Esophagus muscularis mucosa (tissue), 4 donors: ENCODE measurements at regions not wholly inside any gene's neighbourhood (a gene's known extent, or its start where the extent isn't known, plus 50 kb on each side); places are given as distances from the start of the nearest gene placed in this dataset.

Experiments
- EP300 ChIP-seq: sonication (generic); formaldehyde crosslinking; IDR thresholded peaks from one replicate; pipeline ENCODE4 v1.6.1; 2017; ENCODE audit warnings: antibody characterized with exemption
- POLR2A ChIP-seq: fragments of 450-650 bp; IDR thresholded peaks from one replicate; pipeline ENCODE4 v1.6.1; 2017; ENCODE audit warnings: antibody characterized with exemption, moderate library complexity, mild to moderate bottlenecking, low read depth
- POLR2AphosphoS5 ChIP-seq, 2 donors: sonication (generic); formaldehyde crosslinking; IDR thresholded peaks; one replicate each; pipeline ENCODE4 v1.6.1; 2017; ENCODE audit warnings: antibody characterized with exemption in 2 of 2
- TF ChIP-seq, protein P1 (sequence below), 3 experiments: fragments of 200-600 bp in 2 of 3; fragments of 450-650 bp in 1 of 3; sonication (generic) in 2 of 3; IDR thresholded peaks; one replicate each; pipeline ENCODE4 v1.5.1; 2017 to 2019; ENCODE audit warnings: antibody characterized with exemption in 3 of 3, mild to moderate bottlenecking in 2 of 3, moderate library complexity in 1 of 3

- TF ChIP-seq, protein P1, sequence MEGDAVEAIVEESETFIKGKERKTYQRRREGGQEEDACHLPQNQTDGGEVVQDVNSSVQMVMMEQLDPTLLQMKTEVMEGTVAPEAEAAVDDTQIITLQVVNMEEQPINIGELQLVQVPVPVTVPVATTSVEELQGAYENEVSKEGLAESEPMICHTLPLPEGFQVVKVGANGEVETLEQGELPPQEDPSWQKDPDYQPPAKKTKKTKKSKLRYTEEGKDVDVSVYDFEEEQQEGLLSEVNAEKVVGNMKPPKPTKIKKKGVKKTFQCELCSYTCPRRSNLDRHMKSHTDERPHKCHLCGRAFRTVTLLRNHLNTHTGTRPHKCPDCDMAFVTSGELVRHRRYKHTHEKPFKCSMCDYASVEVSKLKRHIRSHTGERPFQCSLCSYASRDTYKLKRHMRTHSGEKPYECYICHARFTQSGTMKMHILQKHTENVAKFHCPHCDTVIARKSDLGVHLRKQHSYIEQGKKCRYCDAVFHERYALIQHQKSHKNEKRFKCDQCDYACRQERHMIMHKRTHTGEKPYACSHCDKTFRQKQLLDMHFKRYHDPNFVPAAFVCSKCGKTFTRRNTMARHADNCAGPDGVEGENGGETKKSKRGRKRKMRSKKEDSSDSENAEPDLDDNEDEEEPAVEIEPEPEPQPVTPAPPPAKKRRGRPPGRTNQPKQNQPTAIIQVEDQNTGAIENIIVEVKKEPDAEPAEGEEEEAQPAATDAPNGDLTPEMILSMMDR (IDR thresholded peaks at IDR 0.05), result no peak
- TF ChIP-seq POLR2AphosphoS5 (IDR thresholded peaks at IDR 0.05) (no peak), POLR2A (no peak), EP300 (no peak)
Measured at GRCh38 chr3:117234331-117234730, 524.8 kb downstream of the TUSC7 start.
